ENCODE measurements at regions not wholly inside any gene's neighbourhood (a gene's known extent, or its start where the extent isn't known, plus 50 kb on each side); places are given as distances from the start of the nearest gene placed in this dataset.

GRCh38 chr6:126876446-126876845, 242.0 kb upstream of the RSPO3 start:
- Histone ChIP-seq H3K79me2 (replicated peaks; ENCODE audit: insufficient read depth) (no peaks in the 10 kb centered on the region), H3K27me3 (ENCODE audit: insufficient read depth) (no peaks in the 10 kb centered on the region), H3K4me1 (ENCODE audit: insufficient read depth) (no peaks in the 10 kb centered on the region), H4K20me1 (replicated peaks; ENCODE audit: insufficient read depth) (no peaks in the 10 kb centered on the region), H3K36me3 (ENCODE audit: insufficient read depth) (no peaks in the 10 kb centered on the region), H2AFZ (no peak overlapping the region), H3K9me2 (ENCODE audit: insufficient read depth) (no peaks in the 10 kb centered on the region), H3K4me2 (no peak overlapping the region), H3F3A (replicated peaks; ENCODE audit: low read depth) (no peaks in the 10 kb centered on the region), H3K4me3 (no peak overlapping the region), H3K27ac (ENCODE audit: low read depth) (no peak overlapping the region)
- Mint-ChIP-seq H3K36me3 (ENCODE audit: low read depth) (no peaks in the 10 kb centered on the region), H3K9me3 (no peaks in the 10 kb centered on the region), H3K27ac (no peak overlapping the region), H3K4me3 (no peak overlapping the region), H3K4me1 (no peaks in the 10 kb centered on the region), H3K27me3 (ENCODE audit: insufficient read depth, low read depth, poor library complexity) (no peaks in the 10 kb centered on the region)
- DNase-seq (ENCODE audit: low spot score) (no peak), ATAC-seq (no peak)
- TF ChIP-seq, protein P1, sequence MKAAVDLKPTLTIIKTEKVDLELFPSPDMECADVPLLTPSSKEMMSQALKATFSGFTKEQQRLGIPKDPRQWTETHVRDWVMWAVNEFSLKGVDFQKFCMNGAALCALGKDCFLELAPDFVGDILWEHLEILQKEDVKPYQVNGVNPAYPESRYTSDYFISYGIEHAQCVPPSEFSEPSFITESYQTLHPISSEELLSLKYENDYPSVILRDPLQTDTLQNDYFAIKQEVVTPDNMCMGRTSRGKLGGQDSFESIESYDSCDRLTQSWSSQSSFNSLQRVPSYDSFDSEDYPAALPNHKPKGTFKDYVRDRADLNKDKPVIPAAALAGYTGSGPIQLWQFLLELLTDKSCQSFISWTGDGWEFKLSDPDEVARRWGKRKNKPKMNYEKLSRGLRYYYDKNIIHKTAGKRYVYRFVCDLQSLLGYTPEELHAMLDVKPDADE (IDR thresholded peaks at IDR 0.05), result no peak
- TF ChIP-seq, protein P2, sequence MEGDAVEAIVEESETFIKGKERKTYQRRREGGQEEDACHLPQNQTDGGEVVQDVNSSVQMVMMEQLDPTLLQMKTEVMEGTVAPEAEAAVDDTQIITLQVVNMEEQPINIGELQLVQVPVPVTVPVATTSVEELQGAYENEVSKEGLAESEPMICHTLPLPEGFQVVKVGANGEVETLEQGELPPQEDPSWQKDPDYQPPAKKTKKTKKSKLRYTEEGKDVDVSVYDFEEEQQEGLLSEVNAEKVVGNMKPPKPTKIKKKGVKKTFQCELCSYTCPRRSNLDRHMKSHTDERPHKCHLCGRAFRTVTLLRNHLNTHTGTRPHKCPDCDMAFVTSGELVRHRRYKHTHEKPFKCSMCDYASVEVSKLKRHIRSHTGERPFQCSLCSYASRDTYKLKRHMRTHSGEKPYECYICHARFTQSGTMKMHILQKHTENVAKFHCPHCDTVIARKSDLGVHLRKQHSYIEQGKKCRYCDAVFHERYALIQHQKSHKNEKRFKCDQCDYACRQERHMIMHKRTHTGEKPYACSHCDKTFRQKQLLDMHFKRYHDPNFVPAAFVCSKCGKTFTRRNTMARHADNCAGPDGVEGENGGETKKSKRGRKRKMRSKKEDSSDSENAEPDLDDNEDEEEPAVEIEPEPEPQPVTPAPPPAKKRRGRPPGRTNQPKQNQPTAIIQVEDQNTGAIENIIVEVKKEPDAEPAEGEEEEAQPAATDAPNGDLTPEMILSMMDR (conservative IDR thresholded peaks at IDR 0.05; ENCODE audit: low read depth in 2 of 2), result no peak
- TF ChIP-seq ZNF331 (CRISPR knock-in tag; IDR thresholded peaks at IDR 0.05; ENCODE audit: low read depth) (no peak), EZH2 (IDR thresholded peaks at IDR 0.05; ENCODE audit: low read depth, unreplicated experiment) (no peak), CREB1 (CRISPR knock-in tag; IDR thresholded peaks at IDR 0.05; ENCODE audit: low read depth) (no peak), JUNB (IDR thresholded peaks at IDR 0.05; ENCODE audit: unreplicated experiment) (no peak), STAT1 (IDR thresholded peaks at IDR 0.05; ENCODE audit: unreplicated experiment) (no peak), NANOG (IDR thresholded peaks at IDR 0.05; ENCODE audit: borderline replicate concordance) (no peak), POLR2AphosphoS5 (IDR thresholded peaks at IDR 0.05; ENCODE audit: low read depth) (no peak), ZNF114 (CRISPR knock-in tag; IDR thresholded peaks at IDR 0.05) (no peak), EZH2phosphoT487 (IDR thresholded peaks at IDR 0.05; ENCODE audit: unreplicated experiment) (no peak)
- TF ChIP-seq, protein P3, sequence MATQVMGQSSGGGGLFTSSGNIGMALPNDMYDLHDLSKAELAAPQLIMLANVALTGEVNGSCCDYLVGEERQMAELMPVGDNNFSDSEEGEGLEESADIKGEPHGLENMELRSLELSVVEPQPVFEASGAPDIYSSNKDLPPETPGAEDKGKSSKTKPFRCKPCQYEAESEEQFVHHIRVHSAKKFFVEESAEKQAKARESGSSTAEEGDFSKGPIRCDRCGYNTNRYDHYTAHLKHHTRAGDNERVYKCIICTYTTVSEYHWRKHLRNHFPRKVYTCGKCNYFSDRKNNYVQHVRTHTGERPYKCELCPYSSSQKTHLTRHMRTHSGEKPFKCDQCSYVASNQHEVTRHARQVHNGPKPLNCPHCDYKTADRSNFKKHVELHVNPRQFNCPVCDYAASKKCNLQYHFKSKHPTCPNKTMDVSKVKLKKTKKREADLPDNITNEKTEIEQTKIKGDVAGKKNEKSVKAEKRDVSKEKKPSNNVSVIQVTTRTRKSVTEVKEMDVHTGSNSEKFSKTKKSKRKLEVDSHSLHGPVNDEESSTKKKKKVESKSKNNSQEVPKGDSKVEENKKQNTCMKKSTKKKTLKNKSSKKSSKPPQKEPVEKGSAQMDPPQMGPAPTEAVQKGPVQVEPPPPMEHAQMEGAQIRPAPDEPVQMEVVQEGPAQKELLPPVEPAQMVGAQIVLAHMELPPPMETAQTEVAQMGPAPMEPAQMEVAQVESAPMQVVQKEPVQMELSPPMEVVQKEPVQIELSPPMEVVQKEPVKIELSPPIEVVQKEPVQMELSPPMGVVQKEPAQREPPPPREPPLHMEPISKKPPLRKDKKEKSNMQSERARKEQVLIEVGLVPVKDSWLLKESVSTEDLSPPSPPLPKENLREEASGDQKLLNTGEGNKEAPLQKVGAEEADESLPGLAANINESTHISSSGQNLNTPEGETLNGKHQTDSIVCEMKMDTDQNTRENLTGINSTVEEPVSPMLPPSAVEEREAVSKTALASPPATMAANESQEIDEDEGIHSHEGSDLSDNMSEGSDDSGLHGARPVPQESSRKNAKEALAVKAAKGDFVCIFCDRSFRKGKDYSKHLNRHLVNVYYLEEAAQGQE (IDR thresholded peaks at IDR 0.05; ENCODE audit: unreplicated experiment), result no peak
- TF ChIP-seq, protein P4, sequence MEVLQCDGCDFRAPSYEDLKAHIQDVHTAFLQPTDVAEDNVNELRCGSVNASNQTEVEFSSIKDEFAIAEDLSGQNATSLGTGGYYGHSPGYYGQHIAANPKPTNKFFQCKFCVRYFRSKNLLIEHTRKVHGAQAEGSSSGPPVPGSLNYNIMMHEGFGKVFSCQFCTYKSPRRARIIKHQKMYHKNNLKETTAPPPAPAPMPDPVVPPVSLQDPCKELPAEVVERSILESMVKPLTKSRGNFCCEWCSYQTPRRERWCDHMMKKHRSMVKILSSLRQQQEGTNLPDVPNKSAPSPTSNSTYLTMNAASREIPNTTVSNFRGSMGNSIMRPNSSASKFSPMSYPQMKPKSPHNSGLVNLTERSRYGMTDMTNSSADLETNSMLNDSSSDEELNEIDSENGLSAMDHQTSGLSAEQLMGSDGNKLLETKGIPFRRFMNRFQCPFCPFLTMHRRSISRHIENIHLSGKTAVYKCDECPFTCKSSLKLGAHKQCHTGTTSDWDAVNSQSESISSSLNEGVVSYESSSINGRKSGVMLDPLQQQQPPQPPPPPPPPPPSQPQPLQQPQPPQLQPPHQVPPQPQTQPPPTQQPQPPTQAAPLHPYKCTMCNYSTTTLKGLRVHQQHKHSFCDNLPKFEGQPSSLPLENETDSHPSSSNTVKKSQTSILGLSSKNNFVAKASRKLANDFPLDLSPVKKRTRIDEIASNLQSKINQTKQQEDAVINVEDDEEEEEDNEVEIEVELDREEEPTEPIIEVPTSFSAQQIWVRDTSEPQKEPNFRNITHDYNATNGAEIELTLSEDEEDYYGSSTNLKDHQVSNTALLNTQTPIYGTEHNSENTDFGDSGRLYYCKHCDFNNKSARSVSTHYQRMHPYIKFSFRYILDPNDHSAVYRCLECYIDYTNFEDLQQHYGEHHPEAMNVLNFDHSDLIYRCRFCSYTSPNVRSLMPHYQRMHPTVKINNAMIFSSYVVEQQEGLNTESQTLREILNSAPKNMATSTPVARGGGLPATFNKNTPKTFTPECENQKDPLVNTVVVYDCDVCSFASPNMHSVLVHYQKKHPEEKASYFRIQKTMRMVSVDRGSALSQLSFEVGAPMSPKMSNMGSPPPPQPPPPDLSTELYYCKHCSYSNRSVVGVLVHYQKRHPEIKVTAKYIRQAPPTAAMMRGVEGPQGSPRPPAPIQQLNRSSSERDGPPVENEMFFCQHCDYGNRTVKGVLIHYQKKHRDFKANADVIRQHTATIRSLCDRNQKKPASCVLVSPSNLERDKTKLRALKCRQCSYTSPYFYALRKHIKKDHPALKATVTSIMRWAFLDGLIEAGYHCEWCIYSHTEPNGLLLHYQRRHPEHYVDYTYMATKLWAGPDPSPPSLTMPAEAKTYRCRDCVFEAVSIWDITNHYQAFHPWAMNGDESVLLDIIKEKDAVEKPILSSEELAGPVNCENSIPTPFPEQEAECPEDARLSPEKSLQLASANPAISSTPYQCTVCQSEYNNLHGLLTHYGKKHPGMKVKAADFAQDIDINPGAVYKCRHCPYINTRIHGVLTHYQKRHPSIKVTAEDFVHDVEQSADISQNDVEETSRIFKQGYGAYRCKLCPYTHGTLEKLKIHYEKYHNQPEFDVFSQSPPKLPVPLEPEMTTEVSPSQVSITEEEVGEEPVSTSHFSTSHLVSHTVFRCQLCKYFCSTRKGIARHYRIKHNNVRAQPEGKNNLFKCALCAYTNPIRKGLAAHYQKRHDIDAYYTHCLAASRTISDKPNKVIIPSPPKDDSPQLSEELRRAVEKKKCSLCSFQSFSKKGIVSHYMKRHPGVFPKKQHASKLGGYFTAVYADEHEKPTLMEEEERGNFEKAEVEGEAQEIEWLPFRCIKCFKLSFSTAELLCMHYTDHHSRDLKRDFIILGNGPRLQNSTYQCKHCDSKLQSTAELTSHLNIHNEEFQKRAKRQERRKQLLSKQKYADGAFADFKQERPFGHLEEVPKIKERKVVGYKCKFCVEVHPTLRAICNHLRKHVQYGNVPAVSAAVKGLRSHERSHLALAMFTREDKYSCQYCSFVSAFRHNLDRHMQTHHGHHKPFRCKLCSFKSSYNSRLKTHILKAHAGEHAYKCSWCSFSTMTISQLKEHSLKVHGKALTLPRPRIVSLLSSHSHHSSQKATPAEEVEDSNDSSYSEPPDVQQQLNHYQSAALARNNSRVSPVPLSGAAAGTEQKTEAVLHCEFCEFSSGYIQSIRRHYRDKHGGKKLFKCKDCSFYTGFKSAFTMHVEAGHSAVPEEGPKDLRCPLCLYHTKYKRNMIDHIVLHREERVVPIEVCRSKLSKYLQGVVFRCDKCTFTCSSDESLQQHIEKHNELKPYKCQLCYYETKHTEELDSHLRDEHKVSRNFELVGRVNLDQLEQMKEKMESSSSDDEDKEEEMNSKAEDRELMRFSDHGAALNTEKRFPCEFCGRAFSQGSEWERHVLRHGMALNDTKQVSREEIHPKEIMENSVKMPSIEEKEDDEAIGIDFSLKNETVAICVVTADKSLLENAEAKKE (CRISPR knock-in tag; IDR thresholded peaks at IDR 0.05), result no peak
